ENCODE measurements at regions not wholly inside any gene's neighbourhood (a gene's known extent, or its start where the extent isn't known, plus 50 kb on each side); places are given as distances from the start of the nearest gene placed in this dataset.

GRCh38 chr10:8489232-8489631, 434.7 kb downstream of the GATA3 start:
- H3K36me3 ChIP-seq (ENCODE audit: control insufficient read depth, low read length): no peaks in the 10 kb centered on the region
- TF ChIP-seq CTCF (IDR thresholded peaks at IDR 0.05; ENCODE audit: low read depth, low read length, poor library complexity, severe bottlenecking): no peak
- TF ChIP-seq EZH2phosphoT487 (IDR thresholded peaks at IDR 0.05; ENCODE audit: borderline replicate concordance, low read length): no peak
- no peaks in the 10 kb centered on the region for H3K27me3 ChIP-seq (ENCODE audit: control insufficient read depth, low read length)
- H4K20me1 ChIP-seq (ENCODE audit: control insufficient read depth, insufficient read depth, low read depth, low read length): no peaks in the 10 kb centered on the region
- H3K4me1 ChIP-seq (ENCODE audit: control insufficient read depth, low read length): no peaks in the 10 kb centered on the region
- no peaks in the 10 kb centered on the region for H3F3A ChIP-seq (ENCODE audit: control insufficient read depth, insufficient read depth)
- no peaks in the 10 kb centered on the region for H3K79me2 ChIP-seq (ENCODE audit: control insufficient read depth, low read length)
- H3K9me2 ChIP-seq (replicated peaks; ENCODE audit: control insufficient read depth, low read length): no peaks in the 10 kb centered on the region
- no peak overlapping the region for H3K4me3 ChIP-seq (ENCODE audit: low read length)
- H3K9me3 ChIP-seq (ENCODE audit: control insufficient read depth, insufficient read depth, low read length): no peaks in the 10 kb centered on the region
- H3K4me2 ChIP-seq (ENCODE audit: low read length): no peak overlapping the region
- no peak overlapping the region for H3K27ac ChIP-seq (ENCODE audit: low read depth, low read length)

- H3K27me3 ChIP-seq (ENCODE audit: control insufficient read depth, low read length): no peaks in the 10 kb centered on the region
- H3K36me3 ChIP-seq (ENCODE audit: control insufficient read depth, low read length): no peaks in the 10 kb centered on the region
- no peaks in the 10 kb centered on the region for H3K4me1 ChIP-seq (ENCODE audit: control insufficient read depth, low read length)
- no peaks in the 10 kb centered on the region for H3K9me2 ChIP-seq (replicated peaks; ENCODE audit: control insufficient read depth, low read length)
- no peak overlapping the region for H3K4me2 ChIP-seq (ENCODE audit: low read length)
- H3K9me3 ChIP-seq (ENCODE audit: control insufficient read depth, insufficient read depth, low read length): no peaks in the 10 kb centered on the region
- H3F3A ChIP-seq (ENCODE audit: control insufficient read depth, insufficient read depth): no peaks in the 10 kb centered on the region
- no peaks in the 10 kb centered on the region for H4K20me1 ChIP-seq (ENCODE audit: control insufficient read depth, insufficient read depth, low read depth, low read length)
- no peak overlapping the region for H3K4me3 ChIP-seq (ENCODE audit: low read length)
- H3K79me2 ChIP-seq (ENCODE audit: control insufficient read depth, low read length): no peaks in the 10 kb centered on the region
- no peak overlapping the region for H3K27ac ChIP-seq (ENCODE audit: low read depth, low read length)
- no peak for TF ChIP-seq CTCF (IDR thresholded peaks at IDR 0.05; ENCODE audit: low read depth, low read length, poor library complexity, severe bottlenecking)
- TF ChIP-seq EZH2phosphoT487 (IDR thresholded peaks at IDR 0.05; ENCODE audit: borderline replicate concordance, low read length): no peak
Measured at GRCh38 chr10:8489823-8490222, 435.3 kb downstream of the GATA3 start.

DNA sequence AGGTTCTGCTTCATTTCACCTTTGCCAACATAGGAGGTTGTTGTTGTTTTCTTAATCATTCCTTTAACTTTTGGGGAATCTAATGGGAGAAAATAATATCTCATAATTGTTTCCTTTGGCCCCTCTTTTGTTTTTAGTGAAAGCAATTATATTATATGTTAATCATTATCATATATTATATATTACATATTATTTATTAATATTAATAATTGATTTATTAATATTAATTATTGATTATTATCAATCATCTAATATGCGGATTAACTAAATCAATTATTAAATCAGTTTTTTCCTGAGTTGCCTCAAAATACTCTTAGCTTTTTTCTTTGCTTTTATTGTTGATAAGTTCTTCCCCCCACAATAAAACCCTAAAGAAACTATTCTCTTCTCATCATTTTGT, 443.8 kb downstream of the GATA3 start:
- H3K4me2 ChIP-seq (ENCODE audit: low read length): no peak overlapping the region
- H3K36me3 ChIP-seq (ENCODE audit: control insufficient read depth, low read length): no peaks in the 10 kb centered on the region
- TF ChIP-seq EZH2phosphoT487 (IDR thresholded peaks at IDR 0.05; ENCODE audit: borderline replicate concordance, low read length): no peak
- no peak for TF ChIP-seq CTCF (IDR thresholded peaks at IDR 0.05; ENCODE audit: low read depth, low read length, poor library complexity, severe bottlenecking)

DNA sequence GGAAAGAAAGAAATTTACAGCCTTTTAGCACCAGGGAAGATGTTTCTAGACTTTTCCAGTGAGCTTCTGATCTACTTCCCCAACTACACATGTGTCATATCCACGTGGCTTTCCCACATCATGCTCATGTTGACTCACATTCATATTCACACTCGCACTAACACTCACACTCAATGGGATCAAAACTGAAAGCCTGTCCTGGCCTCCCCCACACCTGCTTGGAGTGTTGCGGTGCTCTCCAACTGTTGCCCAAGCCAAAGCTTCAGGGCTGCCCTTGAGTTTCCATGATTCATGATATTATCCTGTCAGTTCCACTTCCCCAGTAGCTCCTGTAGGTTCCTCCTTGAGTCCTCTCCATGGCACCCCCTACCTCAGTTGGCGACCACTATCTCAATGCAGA, 444.4 kb downstream of the GATA3 start:
- no peaks in the 10 kb centered on the region for H3F3A ChIP-seq (ENCODE audit: control insufficient read depth, insufficient read depth)
- H3K4me2 ChIP-seq (ENCODE audit: low read length): no peak overlapping the region
- TF ChIP-seq CTCF (IDR thresholded peaks at IDR 0.05; ENCODE audit: low read depth, low read length, poor library complexity, severe bottlenecking) (no peak), EZH2phosphoT487 (IDR thresholded peaks at IDR 0.05; ENCODE audit: borderline replicate concordance, low read length) (no peak)
- no peak overlapping the region for H3K27ac ChIP-seq (ENCODE audit: low read depth, low read length)
- H3K9me3 ChIP-seq (ENCODE audit: control insufficient read depth, insufficient read depth, low read length): no peaks in the 10 kb centered on the region
- no peaks in the 10 kb centered on the region for H3K36me3 ChIP-seq (ENCODE audit: control insufficient read depth, low read length)
- no peaks in the 10 kb centered on the region; the same call in 1 of the 2 replicates for H3K9me2 ChIP-seq (replicated peaks; ENCODE audit: control insufficient read depth, low read length)
- H4K20me1 ChIP-seq (ENCODE audit: control insufficient read depth, insufficient read depth, low read depth, low read length): no peaks in the 10 kb centered on the region
- H3K4me1 ChIP-seq (ENCODE audit: control insufficient read depth, low read length): no peaks in the 10 kb centered on the region
- H3K27me3 ChIP-seq (ENCODE audit: control insufficient read depth, low read length): no peaks in the 10 kb centered on the region
- H3K4me3 ChIP-seq (ENCODE audit: low read length): no peak overlapping the region
- H3K79me2 ChIP-seq (ENCODE audit: control insufficient read depth, low read length): no peaks in the 10 kb centered on the region

More for the DNA sequence above, 443.8 kb downstream of the GATA3 start:
- no peaks in the 10 kb centered on the region; the same call in 1 of the 2 replicates for H3K9me2 ChIP-seq (replicated peaks; ENCODE audit: control insufficient read depth, low read length)
- no peaks in the 10 kb centered on the region for H3K79me2 ChIP-seq (ENCODE audit: control insufficient read depth, low read length)
- no peaks in the 10 kb centered on the region for H3F3A ChIP-seq (ENCODE audit: control insufficient read depth, insufficient read depth)
- no peak overlapping the region for H3K4me3 ChIP-seq (ENCODE audit: low read length)
- no peaks in the 10 kb centered on the region for H3K4me1 ChIP-seq (ENCODE audit: control insufficient read depth, low read length)
- H3K27me3 ChIP-seq (ENCODE audit: control insufficient read depth, low read length): no peaks in the 10 kb centered on the region
- no peak overlapping the region for H3K27ac ChIP-seq (ENCODE audit: low read depth, low read length)
- H3K9me3 ChIP-seq (ENCODE audit: control insufficient read depth, insufficient read depth, low read length): no peaks in the 10 kb centered on the region
- no peaks in the 10 kb centered on the region for H4K20me1 ChIP-seq (ENCODE audit: control insufficient read depth, insufficient read depth, low read depth, low read length)

All from DOHH2 (cell line).